H1 (cell line): ENCODE measurements at regions not wholly inside any gene's neighbourhood (a gene's known extent, or its start where the extent isn't known, plus 50 kb on each side); places are given as distances from the start of the nearest gene placed in this dataset.

Source experiments
- CTCF ChIA-PET: fragments of 300-600 bp; sonication (Branson Sonifier 250); formaldehyde crosslinking; loops from one replicate; lab custom pipeline; 2021; ENCODE audit not compliant: partially characterized antibody; lab: Charles Lee
- POLR2A ChIA-PET: fragments of 300-600 bp; sonication (Branson Sonifier 250); formaldehyde crosslinking; loops from one replicate; lab custom pipeline; 2021; ENCODE audit warnings: inconsistent platforms; ENCODE audit not compliant: partially characterized antibody; lab: Charles Lee
- DNase-seq, 2 experiments: peaks; one replicate each; pipeline versions ENCODE4 v3.0.0 to v3.0.0-alpha.2; 2010 to 2022; ENCODE audit warnings: low spot score in 2 of 2, low read depth in 1 of 2, mixed read lengths in 1 of 2
- FAIRE-seq: peaks from 2 replicates; lab custom pipeline; 2011; peaks lifted over from hg19 to GRCh38; lab: Jason Lieb, UNC
- H2AFZ ChIP-seq: 2 replicates; pipeline ENCODE4 v1.8.1; 2012; ENCODE audit warnings: low read length, inconsistent platforms
- H2AK5ac ChIP-seq: 2 replicates; pipeline ENCODE4 v1.6.1; 2013; ENCODE audit warnings: low read depth, low read length
- H2BK120ac ChIP-seq: replicated peaks from 2 replicates; pipeline ENCODE3; 2013; ENCODE audit warnings: low read depth, low read length, inconsistent platforms
- H2BK12ac ChIP-seq: 2 replicates; pipeline ENCODE4 v1.6.1; 2013; ENCODE audit warnings: low read depth, low read length
- H2BK15ac ChIP-seq: 2 replicates; pipeline ENCODE4 v1.6.1; 2013; ENCODE audit warnings: low read length
- H2BK20ac ChIP-seq: 2 replicates; pipeline ENCODE4 v1.6.1; 2013; ENCODE audit warnings: low read length
- H2BK5ac ChIP-seq: 2 replicates; pipeline ENCODE4 v1.6.1; 2013; ENCODE audit warnings: low read depth, low read length
- H3K14ac ChIP-seq: 2 replicates; pipeline ENCODE4 v1.6.1; 2013; ENCODE audit warnings: inconsistent platforms; ENCODE audit not compliant: insufficient read length
- H3K18ac ChIP-seq: 2 replicates; pipeline ENCODE4 v1.6.1; 2013; ENCODE audit warnings: low read length; ENCODE audit errors: extremely low read depth
- H3K23ac ChIP-seq: 2 replicates; pipeline ENCODE4 v1.6.1; 2013; ENCODE audit warnings: inconsistent platforms; ENCODE audit not compliant: insufficient read length
- H3K23me2 ChIP-seq: 2 replicates; pipeline ENCODE4 v1.6.1; 2013; ENCODE audit warnings: low read depth, low read length
- H3K27ac ChIP-seq: 2 replicates; pipeline ENCODE4 v1.6.1; 2011; ENCODE audit warnings: low read depth, low read length, inconsistent platforms
- H3K27me3 ChIP-seq, 4 experiments: replicated peaks in 1 of 4; 1 replicate in 1 of 4; 2 replicates in 3 of 4; pipeline versions ENCODE4 v1.6.1 to v1.8.1; 2011 to 2013; ENCODE audit warnings: low read length in 3 of 4, mild to moderate bottlenecking in 3 of 4, inconsistent platforms in 2 of 4, mixed read lengths in 2 of 4, moderate library complexity in 1 of 4; ENCODE audit not compliant: control insufficient read depth in 3 of 4, insufficient read depth in 3 of 4; ENCODE audit errors: extremely low read depth in 1 of 4
- H3K36me3 ChIP-seq, 4 experiments: 2 replicates each; pipeline versions ENCODE4 v1.6.1 to v1.8.1; 2011 to 2013; ENCODE audit warnings: mild to moderate bottlenecking in 4 of 4, low read length in 3 of 4, moderate library complexity in 2 of 4, control low read depth in 1 of 4, inconsistent platforms in 1 of 4; ENCODE audit not compliant: insufficient read depth in 4 of 4, control insufficient read depth in 2 of 4
- H3K4ac ChIP-seq: replicated peaks from 2 replicates; pipeline ENCODE3; 2013; ENCODE audit warnings: low read length, low read depth, mixed read lengths, inconsistent platforms; ENCODE audit not compliant: insufficient read length
- H3K4me1 ChIP-seq, 4 experiments: replicated peaks in 1 of 4; 1 replicate in 1 of 4; 2 replicates in 3 of 4; pipeline versions ENCODE4 v1.6.1 to v1.8.1; 2011 to 2013; ENCODE audit warnings: low read length in 3 of 4, inconsistent platforms in 2 of 4, mixed read lengths in 1 of 4; ENCODE audit not compliant: insufficient read depth in 4 of 4, control insufficient read depth in 3 of 4
- H3K4me2 ChIP-seq, 2 experiments: 2 replicates each; pipeline versions ENCODE4 v1.6.1 to v1.8.1; 2011 to 2013; ENCODE audit warnings: low read depth in 2 of 2, low read length in 2 of 2, control low read depth in 1 of 2, inconsistent platforms in 1 of 2, mild to moderate bottlenecking in 1 of 2; ENCODE audit not compliant: insufficient read depth in 1 of 2
- H3K4me3 ChIP-seq, 4 experiments: fragments of 200-600, 300-600 bp in 1 of 4; sonication (generic), shearing (Covaris generic), sonication (Bioruptor Twin) in 1 of 4; 2 replicates each; pipeline versions ENCODE4 v1.5.1 to v1.8.1; 2011 to 2016; ENCODE audit warnings: low read length in 4 of 4, low read depth in 3 of 4, control low read depth in 2 of 4, inconsistent platforms in 2 of 4, mild to moderate bottlenecking in 2 of 4, mixed read lengths in 1 of 4, moderate library complexity in 1 of 4; ENCODE audit not compliant: insufficient read depth in 2 of 4; ENCODE audit errors: extremely low read depth in 1 of 4
- H3K56ac ChIP-seq: replicated peaks from 2 replicates; pipeline ENCODE3; 2013; ENCODE audit warnings: low read depth, mild to moderate bottlenecking, mixed read lengths, low read length, inconsistent platforms; ENCODE audit not compliant: insufficient read length
- H3K79me1 ChIP-seq: 2 replicates; pipeline ENCODE4 v1.6.1; 2013; ENCODE audit warnings: low read depth, low read length, control low read depth
- H3K79me2 ChIP-seq, 2 experiments: 2 replicates each; pipeline versions ENCODE4 v1.6.1 to v1.8.1; 2012 to 2013; ENCODE audit warnings: low read length in 2 of 2, mild to moderate bottlenecking in 2 of 2, inconsistent platforms in 1 of 2; ENCODE audit not compliant: insufficient read depth in 2 of 2, control insufficient read depth in 1 of 2
- H3K9ac ChIP-seq, 4 experiments: replicated peaks in 1 of 4; 1 replicate in 1 of 4; 2 replicates in 3 of 4; pipeline versions ENCODE4 v1.6.1 to v1.8.1; 2011 to 2013; ENCODE audit warnings: low read depth in 3 of 4, low read length in 3 of 4, control low read depth in 2 of 4, mild to moderate bottlenecking in 2 of 4, moderate library complexity in 2 of 4, inconsistent platforms in 1 of 4; ENCODE audit errors: extremely low read depth in 1 of 4
- H3K9me3 ChIP-seq, 2 experiments: 2 replicates each; pipeline versions ENCODE4 v1.6.1 to v1.8.1; 2012 to 2013; ENCODE audit warnings: mild to moderate bottlenecking in 2 of 2, moderate library complexity in 2 of 2, control low read depth in 1 of 2, inconsistent platforms in 1 of 2, low read depth in 1 of 2, low read length in 1 of 2, mixed read lengths in 1 of 2; ENCODE audit not compliant: insufficient read depth in 2 of 2
- H4K20me1 ChIP-seq, 2 experiments: replicated peaks in 1 of 2; 2 replicates each; pipeline versions ENCODE3 to v1.8.1; 2011 to 2013; ENCODE audit warnings: inconsistent platforms in 2 of 2, low read length in 2 of 2, mild to moderate bottlenecking in 1 of 2; ENCODE audit not compliant: insufficient read depth in 2 of 2, control insufficient read depth in 1 of 2
- H4K5ac ChIP-seq: 2 replicates; pipeline ENCODE4 v1.6.1; 2013; ENCODE audit warnings: low read length, low read depth, mixed read lengths, inconsistent platforms; ENCODE audit not compliant: insufficient read length
- H4K8ac ChIP-seq: 2 replicates; pipeline ENCODE4 v1.8.0; 2013; ENCODE audit warnings: mild to moderate bottlenecking, moderate library complexity, low read length, inconsistent platforms; ENCODE audit not compliant: insufficient read depth; ENCODE audit errors: extremely low read depth
- H4K91ac ChIP-seq: replicated peaks from 2 replicates; pipeline ENCODE3; 2013; ENCODE audit warnings: low read length, mixed read lengths, inconsistent platforms; ENCODE audit not compliant: insufficient read length
- CREB1 ChIP-seq: IDR thresholded peaks from 2 replicates; pipeline ENCODE4 v1.6.1; 2012; ENCODE audit warnings: inconsistent platforms
- RBBP5 ChIP-seq: IDR thresholded peaks from 2 replicates; pipeline ENCODE4 v1.7.1; 2012; ENCODE audit warnings: low read depth, mild to moderate bottlenecking, inconsistent platforms, low read length, moderate library complexity, borderline replicate concordance
- RNF2 ChIP-seq: fragments of 200-900, 300-1000 bp; sonication (generic); IDR thresholded peaks from 2 replicates; pipeline ENCODE4 v1.7.1; 2016; ENCODE audit warnings: borderline replicate concordance, low read depth, mild to moderate bottlenecking, antibody characterized with exemption, low read length; ENCODE audit not compliant: poor library complexity, severe bottlenecking; ENCODE audit errors: missing control alignments
- WGBS, 2 experiments: shearing (Covaris generic) in 1 of 2; methylation state at CpG; one replicate each; pipeline versions ENCODE4 v1.1.6 to v1.1.7; 2013 to 2015; ENCODE audit warnings: low lambda C conversion rate in 2 of 2, mixed read lengths in 2 of 2, inconsistent platforms in 1 of 2, low coverage in 1 of 2, missing lambda C conversion rate in 1 of 2; ENCODE audit not compliant: insufficient replicate concordance in 2 of 2, insufficient coverage in 1 of 2, insufficient read length in 1 of 2; ENCODE audit errors: extremely low coverage in 1 of 2, missing lambda C conversion rate in 1 of 2; 5-methylcytosine and 5-hydroxymethylcytosine counted together

- WGBS, 2 experiments = 95% methylated on average over 1 of the region's 1 CpG; no CpG with 5 or more reads in 1 of the 2 experiments
These were observed 288.1 kb upstream of the POU1F1 start for GRCh38 chr3:87564438-87564837.

More at GRCh38 chr3:87564438-87564837, 288.1 kb upstream of the POU1F1 start:
- Histone ChIP-seq H3K27ac (no peak overlapping the region), H2BK12ac (no peak overlapping the region), H3K23me2 (no peaks in the 10 kb centered on the region), H3K9me3 (no peaks in the 10 kb centered on the region), H2BK120ac (no peak overlapping the region), H3K23ac (no peak overlapping the region), H2BK20ac (no peak overlapping the region), H3K14ac (no peak overlapping the region), H3K4ac (no peak overlapping the region), H2AFZ (no peak overlapping the region), H4K20me1 (no peaks in the 10 kb centered on the region)
- no peak for DNase-seq
- TF ChIP-seq CREB1 (no peak), RBBP5 (no peak), RNF2 (no peak)
- TF ChIP-seq, all 59 proteins: peak for 0
- Histone ChIP-seq H3K4me3 (no peak overlapping the region), H2BK15ac (no peak overlapping the region), H2AK5ac (no peak overlapping the region), H4K91ac (no peak overlapping the region), H3K4me2 (no peak overlapping the region), H4K8ac (no peak overlapping the region), H3K27me3 (no peaks in the 10 kb centered on the region), H3K36me3 (no peaks in the 10 kb centered on the region), H3K9ac (no peak overlapping the region), H3K18ac (no peak overlapping the region), H3K79me2 (no peaks in the 10 kb centered on the region), H3K56ac (no peak overlapping the region), H3K4me1 (no peaks in the 10 kb centered on the region), H4K5ac (no peak overlapping the region), H2BK5ac (no peak overlapping the region), H3K79me1 (no peaks in the 10 kb centered on the region)
- POLR2A ChIA-PET = no interaction called here
- CTCF ChIA-PET = no interaction called here
- FAIRE-seq = no peak
